Retinal pigment epithelial cell (primary cell): ENCODE measurements at regions not wholly inside any gene's neighbourhood (a gene's known extent, or its start where the extent isn't known, plus 50 kb on each side); places are given as distances from the start of the nearest gene placed in this dataset.
A peak's percentile ranks its signal among the peaks of the same experiment; 100 is the strongest.
"Not testable (repeated sequence)": the region's sequence is repeated elsewhere in the genome, so short reads cannot be mapped to it uniquely, and the experiment has no call there.

ENCODE experiments used
- DNase-seq: peaks from one replicate; pipeline ENCODE4 v3.0.0-alpha.2; 2010; ENCODE audit warnings: low read depth
- H3K4me3 ChIP-seq: 2 replicates; pipeline ENCODE4 v1.5.1; 2011; ENCODE audit warnings: mild to moderate bottlenecking, low read length, control low read depth, moderate library complexity

- not testable (repeated sequence) for DNase-seq, H3K4me3 ChIP-seq
These were observed 144.7 kb upstream of the CRYM start for GRCh38 chr16:21422824-21423223.

GRCh38 chr16:21404699-21405098 lies 126.6 kb upstream of the CRYM start:
- H3K4me3 ChIP-seq, DNase-seq: not testable (repeated sequence)

GRCh38 chr16:21397866-21398265 lies 119.8 kb upstream of the CRYM start:
- DNase-seq, H3K4me3 ChIP-seq: not testable (repeated sequence)

GRCh38 chr16:21396545-21396944 lies 118.5 kb upstream of the CRYM start:
- not testable (repeated sequence) for H3K4me3 ChIP-seq, DNase-seq

- H3K4me3 ChIP-seq, DNase-seq: not testable (repeated sequence)
These were observed 112.5 kb upstream of the CRYM start for GRCh38 chr16:21390634-21391033.

GRCh38 chr16:21389860-21390259 lies 111.8 kb upstream of the CRYM start:
- H3K4me3 ChIP-seq, DNase-seq: not testable (repeated sequence)

- DNase-seq, H3K4me3 ChIP-seq: not testable (repeated sequence)
These were observed 109.7 kb upstream of the CRYM start for GRCh38 chr16:21387757-21388156.

- DNase-seq, H3K4me3 ChIP-seq: not testable (repeated sequence)
These were observed 108.3 kb upstream of the CRYM start for GRCh38 chr16:21386201-21386915.

- DNase-seq, H3K4me3 ChIP-seq: not testable (repeated sequence)
These were observed 105.6 kb upstream of the CRYM start for GRCh38 chr16:21383682-21384081.

GRCh38 chr16:21379645-21380044 lies 101.6 kb upstream of the CRYM start:
- DNase-seq, H3K4me3 ChIP-seq: not testable (repeated sequence)

GRCh38 chr16:21376196-21376899 lies 98.3 kb upstream of the CRYM start:
- H3K4me3 ChIP-seq, DNase-seq: not testable (repeated sequence)

- DNase-seq = peak; percentile 22
- H3K4me3 ChIP-seq = not testable (repeated sequence)
These were observed 97.2 kb upstream of the CRYM start for GRCh38 chr16:21375334-21375733.

- H3K4me3 ChIP-seq, DNase-seq: not testable (repeated sequence)
These were observed 95.4 kb upstream of the CRYM start for GRCh38 chr16:21373454-21373853.

GRCh38 chr16:21372862-21373261 lies 94.8 kb upstream of the CRYM start:
- not testable (repeated sequence) for H3K4me3 ChIP-seq, DNase-seq

GRCh38 chr16:21372162-21372835 lies 94.2 kb upstream of the CRYM start:
- DNase-seq, H3K4me3 ChIP-seq: not testable (repeated sequence)

- not testable (repeated sequence) for DNase-seq, H3K4me3 ChIP-seq
These were observed 92.7 kb upstream of the CRYM start for GRCh38 chr16:21370791-21371190.

- not testable (repeated sequence) for H3K4me3 ChIP-seq, DNase-seq
These were observed 91.2 kb upstream of the CRYM start for GRCh38 chr16:21368973-21369942.

GRCh38 chr16:21367733-21368421 lies 89.8 kb upstream of the CRYM start:
- H3K4me3 ChIP-seq, DNase-seq: not testable (repeated sequence)

- H3K4me3 ChIP-seq, DNase-seq: not testable (repeated sequence)
These were observed 88.9 kb upstream of the CRYM start for GRCh38 chr16:21366998-21367397.
